Endothelial cell of umbilical vein (primary cell): ENCODE measurements at regions not wholly inside any gene's neighbourhood (a gene's known extent, or its start where the extent isn't known, plus 50 kb on each side); places are given as distances from the start of the nearest gene placed in this dataset.
"Not testable (repeated sequence)": the region's sequence is repeated elsewhere in the genome, so short reads cannot be mapped to it uniquely, and the experiment has no call there.

ENCODE experiments used
- BruUV-seq: library from RNA; stranded (reverse); fragments of 400-500 nt; replicated peaks from 2 replicates; lab custom pipeline; 2021; lab: Mats Ljungman, UMichigan
- CTCF ChIA-PET: fragments of 300-600, 350-600 bp; sonication (Branson Sonifier 250); formaldehyde crosslinking; loops from one replicate; lab custom pipeline; 2021; ENCODE audit warnings: antibody characterized with exemption, inconsistent platforms; lab: Charles Lee
- POLR2A ChIA-PET: fragments of 300-600, 350-600 bp; sonication (Branson Sonifier 250); formaldehyde crosslinking; loops from one replicate; lab custom pipeline; 2021; ENCODE audit warnings: antibody characterized with exemption, inconsistent platforms; lab: Charles Lee
- DNase-seq: peaks from one replicate; pipeline ENCODE4 v3.0.0-alpha.2; 2011; ENCODE audit warnings: low read depth, low spot score
- FAIRE-seq: peaks from 2 replicates; lab custom pipeline; 2011; peaks lifted over from hg19 to GRCh38; lab: Jason Lieb, UNC
- H2AFZ ChIP-seq: 2 replicates; pipeline ENCODE4 v1.6.0; 2012; ENCODE audit warnings: low read depth, low read length, control low read depth, inconsistent platforms
- H3K27ac ChIP-seq: 2 replicates; pipeline ENCODE4 v1.5.1; 2011; ENCODE audit warnings: low read depth, mild to moderate bottlenecking, control low read depth, low read length, moderate library complexity; ENCODE audit not compliant: insufficient read depth
- H3K27me3 ChIP-seq, 2 experiments: 2 replicates each; pipeline versions ENCODE4 v1.6.0 to v1.6.1; 2011; ENCODE audit warnings: low read length in 2 of 2, mixed read lengths in 1 of 2; ENCODE audit not compliant: control insufficient read depth in 2 of 2, insufficient read depth in 2 of 2
- H3K36me3 ChIP-seq, 2 experiments: 2 replicates in 1 of 2; 3 replicates in 1 of 2; pipeline ENCODE4 v1.5.1; 2011; ENCODE audit warnings: low read length in 2 of 2, mild to moderate bottlenecking in 1 of 2, moderate library complexity in 1 of 2; ENCODE audit not compliant: control insufficient read depth in 2 of 2, insufficient read depth in 2 of 2; ENCODE audit errors: extremely low read depth in 1 of 2
- H3K4me1 ChIP-seq: 3 replicates; pipeline ENCODE4 v1.5.1; 2011; ENCODE audit warnings: mild to moderate bottlenecking, low read length; ENCODE audit not compliant: control insufficient read depth, insufficient read depth; ENCODE audit errors: extremely low read depth
- H3K4me2 ChIP-seq: 2 replicates; pipeline ENCODE4 v1.6.1; 2011; ENCODE audit warnings: low read length, control low read depth, mixed read lengths; ENCODE audit not compliant: insufficient read depth
- H3K4me3 ChIP-seq, 3 experiments: fragments of 200-600 bp in 1 of 3; sonication (generic), shearing (Covaris generic) in 1 of 3; replicated peaks in 1 of 3; 2 replicates each; pipeline ENCODE4 v1.5.1; 2011 to 2016; ENCODE audit warnings: control low read depth in 3 of 3, low read length in 3 of 3, mild to moderate bottlenecking in 2 of 3, inconsistent platforms in 1 of 3, low read depth in 1 of 3, moderate library complexity in 1 of 3; ENCODE audit not compliant: insufficient read depth in 1 of 3
- H3K79me2 ChIP-seq: 2 replicates; pipeline ENCODE4 v1.6.0; 2012; ENCODE audit warnings: low read length, inconsistent platforms; ENCODE audit not compliant: control insufficient read depth, insufficient read depth
- H3K9ac ChIP-seq: replicated peaks from 2 replicates; pipeline ENCODE3; 2011; ENCODE audit warnings: low read length, control low read depth; ENCODE audit not compliant: insufficient read depth; ENCODE audit errors: extremely low read depth
- H3K9me1 ChIP-seq: replicated peaks from 3 replicates; pipeline ENCODE4 v1.6.0; 2011; ENCODE audit warnings: mild to moderate bottlenecking, low read length; ENCODE audit not compliant: control insufficient read depth, insufficient read depth; ENCODE audit errors: extremely low read depth
- H3K9me3 ChIP-seq: replicated peaks from 2 replicates; pipeline ENCODE4 v1.5.1; 2012; ENCODE audit warnings: low read length, inconsistent platforms; ENCODE audit not compliant: control insufficient read depth, insufficient read depth
- H4K20me1 ChIP-seq: replicated peaks from 2 replicates; pipeline ENCODE3; 2011; ENCODE audit warnings: mild to moderate bottlenecking, low read length; ENCODE audit not compliant: control insufficient read depth, insufficient read depth; ENCODE audit errors: extremely low read depth
- EZH2 ChIP-seq: IDR thresholded peaks from 2 replicates; pipeline ENCODE4 v1.6.1; 2012; ENCODE audit warnings: borderline replicate concordance, low read depth, mild to moderate bottlenecking, moderate library complexity, low read length, inconsistent platforms; ENCODE audit not compliant: severe bottlenecking
- FOS ChIP-seq: IDR thresholded peaks from 2 replicates; pipeline ENCODE4 v1.6.1; 2011; ENCODE audit warnings: mild to moderate bottlenecking, low read length, moderate library complexity, borderline replicate concordance; ENCODE audit not compliant: insufficient read depth
- GATA2 ChIP-seq: IDR thresholded peaks from 2 replicates; pipeline ENCODE4 v1.7.0; 2011; ENCODE audit warnings: low read depth, mild to moderate bottlenecking, moderate library complexity, mixed read lengths, low read length; ENCODE audit not compliant: insufficient read length, insufficient read depth
- JUN ChIP-seq: IDR thresholded peaks from 2 replicates; pipeline ENCODE4 v1.6.1; 2011; ENCODE audit warnings: borderline replicate concordance, low read depth; ENCODE audit not compliant: insufficient read length, insufficient read depth
- MYC ChIP-seq: IDR thresholded peaks from one replicate; pipeline ENCODE4 v1.6.1; 2011; ENCODE audit warnings: mild to moderate bottlenecking, low read depth, low read length
- POLR2A ChIP-seq: IDR thresholded peaks from 2 replicates; pipeline ENCODE4 v1.6.1; 2012; ENCODE audit warnings: low read depth, mild to moderate bottlenecking, control low read depth, low read length
- POLR2AphosphoS5 ChIP-seq: IDR thresholded peaks from 2 replicates; pipeline ENCODE4 v1.6.1; 2012; ENCODE audit warnings: low read depth, mild to moderate bottlenecking, control low read depth, low read length, moderate library complexity; ENCODE audit not compliant: insufficient read depth
- dilution Hi-C: fragments of 300-500 bp; cut with MboI; formaldehyde crosslinking; loops from one replicate; pipeline ENCODE4 v1.15.0; 2019; ENCODE audit warnings: low sequenced_read_pairs; ENCODE audit not compliant: extremely low pct_ligation_motif_present
- intact Hi-C: fragments of 100-400 bp; cut with micrococcal nuclease; formaldehyde crosslinking; loops from one replicate; pipeline ENCODE4 v1.10.0; 2022
- TF ChIP-seq, protein P1 (sequence below), 2 donors: IDR thresholded peaks; 1 replicate in 1 of 2; 2 replicates in 1 of 2; pipeline ENCODE4 v1.5.1; 2011; ENCODE audit warnings: low read length in 2 of 2, mild to moderate bottlenecking in 2 of 2, moderate library complexity in 2 of 2, control low read depth in 1 of 2, inconsistent platforms in 1 of 2, low read depth in 1 of 2; ENCODE audit not compliant: insufficient read depth in 1 of 2; ENCODE audit errors: extremely low read depth in 1 of 2
- TF ChIP-seq, protein P2 (sequence below): IDR thresholded peaks from 2 replicates; pipeline ENCODE4 v1.6.1; 2011; ENCODE audit not compliant: insufficient read depth, insufficient read length

DNA sequence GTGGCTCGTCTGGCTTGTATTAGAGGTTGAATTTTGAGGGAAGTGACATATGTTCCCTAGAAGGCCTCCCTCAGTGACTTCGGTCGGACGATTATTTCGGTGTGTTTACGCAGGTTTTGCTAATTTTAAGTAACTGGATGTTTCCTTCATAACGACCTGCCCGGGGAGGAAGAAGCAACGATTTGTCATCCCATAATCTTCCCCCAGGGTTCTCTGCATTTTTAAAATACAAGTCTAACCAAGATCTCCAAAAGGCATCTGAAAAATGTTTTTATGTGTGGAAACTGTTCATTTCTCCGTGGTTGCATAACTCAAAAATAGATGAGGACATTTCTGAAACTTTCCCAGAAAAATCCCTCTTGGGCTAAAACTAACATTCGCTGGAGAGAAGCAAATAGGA lies 195.4 kb downstream of the SHOX start:
- FAIRE-seq (no peak), DNase-seq (no peak)
- Histone ChIP-seq H3K27me3 (no peaks in the 10 kb centered on the region), H4K20me1 (no peaks in the 10 kb centered on the region), H3K4me2 (no peak overlapping the region), H3K79me2 (no peaks in the 10 kb centered on the region), H3K9me1 (no peaks in the 10 kb centered on the region), H3K36me3 (no peaks in the 10 kb centered on the region), H3K27ac (no peak overlapping the region), H3K4me1 (no peaks in the 10 kb centered on the region), H3K4me3 (no peak overlapping the region), H3K9me3 (peaks cover 3% of the 10 kb centered on the region), H2AFZ (no peak overlapping the region), H3K9ac (no peak overlapping the region)
- intact Hi-C loops = no loop called here
- ChIA-PET CTCF (no interaction called here), POLR2A (no interaction called here)
- no peak for TF ChIP-seq POLR2A
- TF ChIP-seq, protein P1, sequence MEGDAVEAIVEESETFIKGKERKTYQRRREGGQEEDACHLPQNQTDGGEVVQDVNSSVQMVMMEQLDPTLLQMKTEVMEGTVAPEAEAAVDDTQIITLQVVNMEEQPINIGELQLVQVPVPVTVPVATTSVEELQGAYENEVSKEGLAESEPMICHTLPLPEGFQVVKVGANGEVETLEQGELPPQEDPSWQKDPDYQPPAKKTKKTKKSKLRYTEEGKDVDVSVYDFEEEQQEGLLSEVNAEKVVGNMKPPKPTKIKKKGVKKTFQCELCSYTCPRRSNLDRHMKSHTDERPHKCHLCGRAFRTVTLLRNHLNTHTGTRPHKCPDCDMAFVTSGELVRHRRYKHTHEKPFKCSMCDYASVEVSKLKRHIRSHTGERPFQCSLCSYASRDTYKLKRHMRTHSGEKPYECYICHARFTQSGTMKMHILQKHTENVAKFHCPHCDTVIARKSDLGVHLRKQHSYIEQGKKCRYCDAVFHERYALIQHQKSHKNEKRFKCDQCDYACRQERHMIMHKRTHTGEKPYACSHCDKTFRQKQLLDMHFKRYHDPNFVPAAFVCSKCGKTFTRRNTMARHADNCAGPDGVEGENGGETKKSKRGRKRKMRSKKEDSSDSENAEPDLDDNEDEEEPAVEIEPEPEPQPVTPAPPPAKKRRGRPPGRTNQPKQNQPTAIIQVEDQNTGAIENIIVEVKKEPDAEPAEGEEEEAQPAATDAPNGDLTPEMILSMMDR (IDR thresholded peaks at IDR 0.05; ENCODE audit: extremely low read depth in 1 of 2, insufficient read depth in 1 of 2, low read depth in 1 of 2, low read length in 2 of 2) = no peak
- TF ChIP-seq POLR2AphosphoS5 = no peak
- no peak for TF ChIP-seq GATA2
- no peak for TF ChIP-seq FOS
- no peak for TF ChIP-seq MYC
- TF ChIP-seq EZH2 = no peak
- TF ChIP-seq, protein P2, sequence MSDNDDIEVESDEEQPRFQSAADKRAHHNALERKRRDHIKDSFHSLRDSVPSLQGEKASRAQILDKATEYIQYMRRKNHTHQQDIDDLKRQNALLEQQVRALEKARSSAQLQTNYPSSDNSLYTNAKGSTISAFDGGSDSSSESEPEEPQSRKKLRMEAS = no peak
- no peak for TF ChIP-seq JUN
- no TSS peak for BruUV-seq
- dilution Hi-C loops = no loop called here

DNA sequence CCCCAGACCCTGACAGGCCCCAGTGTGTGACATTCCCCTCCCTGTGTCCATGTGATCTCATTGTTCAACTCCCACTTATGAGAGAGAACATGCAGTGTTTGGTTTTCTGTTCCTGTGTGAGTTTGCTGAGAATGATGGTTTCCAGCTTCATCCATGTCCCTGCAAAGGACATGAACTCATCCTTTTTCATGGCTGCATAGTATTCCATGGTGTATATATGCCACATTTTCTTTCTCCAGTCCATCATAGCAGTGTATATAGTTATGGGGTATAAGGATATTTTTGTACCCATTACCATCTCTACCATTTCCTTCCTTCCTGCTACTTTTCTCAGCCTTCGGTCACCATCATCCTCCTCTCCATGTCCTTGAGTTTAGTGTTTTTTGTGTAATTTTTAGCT lies 192.5 kb downstream of the SHOX start:
- H3K79me2 ChIP-seq, POLR2A ChIA-PET, FAIRE-seq, CTCF ChIA-PET, H3K4me3 ChIP-seq, H3K27ac ChIP-seq, dilution Hi-C loops, H3K9me1 ChIP-seq, DNase-seq, H3K4me1 ChIP-seq, H3K9ac ChIP-seq, intact Hi-C loops, H3K36me3 ChIP-seq, H3K9me3 ChIP-seq, H3K4me2 ChIP-seq, H2AFZ ChIP-seq, BruUV-seq, H4K20me1 ChIP-seq, H3K27me3 ChIP-seq: not testable (repeated sequence)
